GM19239 (cell line): ENCODE measurements at regions not wholly inside any gene's neighbourhood (a gene's known extent, or its start where the extent isn't known, plus 50 kb on each side); places are given as distances from the start of the nearest gene placed in this dataset.

Experiments used
- DNase-seq: peaks from one replicate; pipeline ENCODE4 v3.0.0; 2011; ENCODE audit warnings: low spot score; ENCODE audit not compliant: insufficient read length
- FAIRE-seq: peaks from 2 replicates; lab custom pipeline; 2011; peaks lifted over from hg19 to GRCh38; lab: Jason Lieb, UNC

GRCh38 chr5:60293518-60293917 is 400.0 kb upstream of the PDE4D start:
- FAIRE-seq, result no peak
- DNase-seq, result no peak

GRCh38 chr5:60287174-60287771 is 393.7 kb upstream of the PDE4D start:
- peak; percentile 12 for DNase-seq
- no peak for FAIRE-seq

- DNase-seq (no peak), FAIRE-seq (no peak)
These were observed 392.4 kb upstream of the PDE4D start for GRCh38 chr5:60285910-60286309.

- FAIRE-seq (no peak), DNase-seq (no peak)
These were observed 387.4 kb upstream of the PDE4D start for GRCh38 chr5:60280943-60281342.

GRCh38 chr5:60277941-60278340 is 384.4 kb upstream of the PDE4D start:
- DNase-seq (no peak), FAIRE-seq (no peak)

- DNase-seq (no peak), FAIRE-seq (no peak)
These were observed 381.2 kb upstream of the PDE4D start for GRCh38 chr5:60274747-60275146.

- no peak for FAIRE-seq
- DNase-seq, result no peak
These were observed 378.0 kb upstream of the PDE4D start for GRCh38 chr5:60271517-60271916.

- FAIRE-seq (no peak), DNase-seq (no peak)
These were observed 374.4 kb upstream of the PDE4D start for GRCh38 chr5:60267907-60268306.

- no peak for DNase-seq
- no peak for FAIRE-seq
These were observed 369.8 kb upstream of the PDE4D start for GRCh38 chr5:60263346-60263745.

- no peak for DNase-seq
- no peak for FAIRE-seq
These were observed 369.2 kb upstream of the PDE4D start for GRCh38 chr5:60262576-60263295.

- no peak for FAIRE-seq
- no peak for DNase-seq
These were observed 368.2 kb upstream of the PDE4D start for GRCh38 chr5:60261732-60262131.

- DNase-seq, result no peak
These were observed 367.1 kb upstream of the PDE4D start for GRCh38 chr5:60260658-60261057.

GRCh38 chr5:60259730-60260129 is 366.2 kb upstream of the PDE4D start:
- DNase-seq, result no peak
- FAIRE-seq, result no peak

More at GRCh38 chr5:60260658-60261057, 367.1 kb upstream of the PDE4D start:
- no peak for FAIRE-seq

GRCh38 chr5:60257596-60258271 is 364.2 kb upstream of the PDE4D start:
- FAIRE-seq, result no peak
- no peak for DNase-seq

GRCh38 chr5:60256546-60256945 is 363.0 kb upstream of the PDE4D start:
- FAIRE-seq, result no peak
- no peak for DNase-seq

- FAIRE-seq (peak; percentile 53), DNase-seq (peak; percentile 5)
These were observed 355.4 kb upstream of the PDE4D start for GRCh38 chr5:60248901-60249300.

- DNase-seq, result no peak
- no peak for FAIRE-seq
These were observed 350.2 kb upstream of the PDE4D start for GRCh38 chr5:60243713-60244112.

GRCh38 chr5:60232036-60232795 is 338.7 kb upstream of the PDE4D start:
- DNase-seq, result no peak
- FAIRE-seq, result no peak

- no peak for FAIRE-seq
- DNase-seq, result no peak
These were observed 336.9 kb upstream of the PDE4D start for GRCh38 chr5:60230456-60230855.

GRCh38 chr5:60229691-60230185 is 336.2 kb upstream of the PDE4D start:
- FAIRE-seq (no peak), DNase-seq (no peak)

- DNase-seq (no peak), FAIRE-seq (no peak)
These were observed 335.1 kb upstream of the PDE4D start for GRCh38 chr5:60228676-60229075.
